HG03103 (cell line): ENCODE measurements at regions not wholly inside any gene's neighbourhood (a gene's known extent, or its start where the extent isn't known, plus 50 kb on each side); places are given as distances from the start of the nearest gene placed in this dataset.

Experiments
- ATAC-seq: cut with Tn5 transposase; IDR thresholded peaks from one replicate; pipeline ENCODE4 v1.9.1; 2021; ENCODE audit warnings: low read depth; ENCODE audit not compliant: unreplicated experiment

- ATAC-seq = no peak
Observed at GRCh38 chr6:87938287-87938686, 109.4 kb upstream of the SPACA1 start.

GRCh38 chr6:87936065-87936464 is 111.6 kb upstream of the SPACA1 start:
- ATAC-seq = no peak

GRCh38 chr6:87935196-87935595 is 112.4 kb upstream of the SPACA1 start:
- no peak for ATAC-seq

GRCh38 chr6:87932361-87932760 is 115.3 kb upstream of the SPACA1 start:
- ATAC-seq = no peak

- peak; percentile 53 for ATAC-seq
Observed at GRCh38 chr6:87929843-87930288, 117.8 kb upstream of the SPACA1 start.

- ATAC-seq = no peak
Observed at GRCh38 chr6:87926687-87927086, 121.0 kb upstream of the SPACA1 start.

GRCh38 chr6:87926072-87926471 is 121.6 kb upstream of the SPACA1 start:
- ATAC-seq = no peak

- peak; percentile 45 for ATAC-seq
Observed at GRCh38 chr6:87925373-87926060, 122.1 kb upstream of the SPACA1 start.

GRCh38 chr6:87923389-87924050 is 124.1 kb upstream of the SPACA1 start:
- no peak for ATAC-seq

GRCh38 chr6:87922947-87923330 is 124.7 kb upstream of the SPACA1 start:
- peak; percentile 64 for ATAC-seq

GRCh38 chr6:87922196-87922946 is 125.3 kb upstream of the SPACA1 start:
- ATAC-seq = peak; percentile 12

GRCh38 chr6:87921034-87921433 is 126.6 kb upstream of the SPACA1 start:
- no peak for ATAC-seq

- ATAC-seq = no peak
Observed at GRCh38 chr6:87920245-87920644, 127.4 kb upstream of the SPACA1 start.

- ATAC-seq = no peak
Observed at GRCh38 chr6:87919416-87919815, 128.2 kb upstream of the SPACA1 start.

GRCh38 chr6:87919001-87919400 is 128.6 kb upstream of the SPACA1 start:
- ATAC-seq = no peak

GRCh38 chr6:87918461-87918941 is 129.1 kb upstream of the SPACA1 start:
- ATAC-seq = no peak

- ATAC-seq = no peak
Observed at GRCh38 chr6:87917886-87918285, 129.8 kb upstream of the SPACA1 start.

GRCh38 chr6:87916446-87916845 is 131.2 kb upstream of the SPACA1 start:
- ATAC-seq = no peak

- ATAC-seq = peak; percentile 86
Observed at GRCh38 chr6:87914637-87915395, 132.8 kb upstream of the SPACA1 start.

- no peak for ATAC-seq
Observed at GRCh38 chr6:87913974-87914373, 133.7 kb upstream of the SPACA1 start.

- no peak for ATAC-seq
Observed at GRCh38 chr6:87912102-87912501, 135.5 kb upstream of the SPACA1 start.
